ENCODE measurements at regions not wholly inside any gene's neighbourhood (a gene's known extent, or its start where the extent isn't known, plus 50 kb on each side); places are given as distances from the start of the nearest gene placed in this dataset.

GRCh38 chr7:17211307-17211836, 87.1 kb upstream of the AHR start (continued):
- TF ChIP-seq ZNF687 (IDR thresholded peaks at IDR 0.05) (no peak), TAF1 (IDR thresholded peaks at IDR 0.05; ENCODE audit: borderline replicate concordance, low read depth, low read length) (no peak), E2F4 (IDR thresholded peaks at IDR 0.05; ENCODE audit: low read depth, low read length) (no peak), EZH2 (IDR thresholded peaks at IDR 0.05; ENCODE audit: borderline replicate concordance, control insufficient read depth, low read depth, low read length) (no peak), HDAC2 (IDR thresholded peaks at IDR 0.05) (no peak), E2F8 (IDR thresholded peaks at IDR 0.05; ENCODE audit: low read depth, partially characterized antibody) (no peak), LARP7 (IDR thresholded peaks at IDR 0.05) (no peak), MTA2 (IDR thresholded peaks at IDR 0.05; ENCODE audit: low read depth) (no peak), USF2 (IDR thresholded peaks at IDR 0.05; ENCODE audit: borderline replicate concordance, low read depth, low read length) (no peak), PKNOX1 (IDR thresholded peaks at IDR 0.05) (no peak), NR2F1 (conservative IDR thresholded peaks at IDR 0.05) (no peak), SMC3 (IDR thresholded peaks at IDR 0.05; ENCODE audit: borderline replicate concordance, low read length) (no peak)
